AML-193 (cell line): ENCODE measurements at regions not wholly inside any gene's neighbourhood (a gene's known extent, or its start where the extent isn't known, plus 50 kb on each side); places are given as distances from the start of the nearest gene placed in this dataset.

Experiments
- DNase-seq, 2 experiments: peaks; one replicate each; lab custom pipeline; 2025; lab: John Stamatoyannopoulos, UW

DNA sequence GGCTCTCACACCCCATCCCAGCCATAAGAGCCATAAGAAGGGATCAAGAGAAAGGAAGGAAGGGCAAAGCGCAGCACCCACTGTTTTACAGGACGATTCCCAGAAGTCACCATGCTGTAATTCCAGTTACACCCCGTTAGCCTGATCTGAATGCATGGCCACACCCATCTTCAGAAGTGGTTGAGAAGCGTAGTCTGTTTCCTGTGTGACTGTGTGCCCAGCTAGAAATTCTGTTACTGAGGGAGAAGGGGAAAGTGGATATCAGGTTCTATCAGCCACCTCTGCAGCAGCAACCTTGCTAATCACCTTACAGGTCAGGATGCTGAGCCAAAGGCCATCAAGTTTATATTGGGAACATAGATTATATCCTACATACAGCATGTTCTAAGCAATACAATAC lies 260.0 kb downstream of the ABHD5 start:
- DNase-seq = no peak

DNA sequence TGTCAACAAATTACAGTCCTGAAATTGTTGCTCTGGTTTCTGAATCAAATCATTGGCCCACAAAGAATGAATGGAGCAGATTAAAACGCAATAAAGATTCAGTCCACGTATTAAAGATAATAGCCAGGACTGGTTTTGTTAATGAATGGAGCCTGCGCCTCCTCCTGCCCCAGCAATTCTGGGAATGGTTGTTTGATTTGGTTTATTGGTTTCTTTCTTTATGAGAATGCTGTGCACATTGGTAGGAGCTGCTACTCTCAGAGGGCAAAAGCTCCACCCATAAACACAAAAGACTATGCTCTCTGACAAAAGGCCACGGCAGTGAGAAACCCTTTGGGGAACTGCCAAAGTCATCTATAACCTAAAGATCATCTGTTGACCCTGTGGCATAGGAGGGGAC lies 261.1 kb downstream of the ABHD5 start:
- no peak for DNase-seq

DNA sequence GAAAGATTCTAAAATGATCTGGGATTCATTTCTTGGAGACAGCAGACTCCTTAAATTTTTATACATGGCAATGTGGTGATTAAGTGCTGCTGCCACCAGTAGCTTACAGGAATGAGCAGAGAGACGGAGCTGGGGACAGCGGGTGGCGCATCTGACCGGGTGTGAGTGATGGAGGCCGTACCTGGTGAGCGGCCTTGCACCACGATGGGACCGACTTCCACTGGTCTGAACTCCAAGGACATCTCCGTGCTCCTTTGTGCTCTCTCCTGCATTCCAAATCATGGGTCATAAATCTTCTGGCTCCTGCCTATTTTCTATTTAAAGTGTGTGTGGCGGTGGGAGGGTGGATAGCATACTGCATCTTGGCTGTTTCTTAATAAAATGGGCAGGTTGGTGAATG lies 262.6 kb downstream of the ABHD5 start:
- DNase-seq = no peak

DNA sequence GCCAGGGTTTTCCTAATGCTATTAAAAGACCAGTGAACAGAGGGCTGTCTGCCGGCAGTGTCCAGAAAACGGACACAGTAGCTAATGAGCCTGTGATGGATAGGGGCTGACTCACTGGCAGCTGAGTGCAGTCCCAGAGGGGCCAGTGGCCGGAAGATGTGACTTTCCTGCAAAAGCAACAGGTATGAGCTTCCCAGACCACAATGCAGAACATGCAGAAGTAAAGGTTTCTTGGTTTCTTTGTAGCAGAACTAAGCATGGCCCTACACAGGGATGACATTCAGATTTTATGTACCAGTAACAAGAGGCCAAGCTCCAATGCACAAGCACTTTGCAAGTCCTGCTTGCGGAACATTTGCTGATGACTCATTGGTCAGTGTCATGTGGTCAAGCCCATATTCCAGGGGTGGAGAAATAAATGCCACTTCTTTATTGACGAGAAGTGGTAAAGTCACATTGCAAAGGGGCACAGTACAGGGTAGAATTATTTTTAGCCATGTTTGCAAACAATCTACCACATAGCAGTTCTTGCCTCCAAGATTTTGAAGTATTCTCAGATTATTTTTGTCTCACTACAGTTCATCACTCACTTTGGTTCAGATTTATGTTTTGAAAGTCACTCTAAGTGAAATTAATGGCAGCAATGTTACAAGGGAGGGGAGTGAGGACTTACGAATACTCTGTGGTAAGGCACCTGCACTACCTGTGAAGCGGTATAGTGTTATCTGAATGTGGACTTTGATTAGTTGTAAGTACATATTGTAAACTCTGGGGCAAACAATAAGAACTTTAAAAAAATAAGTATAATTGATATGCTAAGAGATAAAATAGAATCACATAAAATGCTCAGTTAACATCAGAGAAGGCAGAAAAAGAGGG lies 263.3 kb downstream of the ABHD5 start:
- no peak for DNase-seq

DNA sequence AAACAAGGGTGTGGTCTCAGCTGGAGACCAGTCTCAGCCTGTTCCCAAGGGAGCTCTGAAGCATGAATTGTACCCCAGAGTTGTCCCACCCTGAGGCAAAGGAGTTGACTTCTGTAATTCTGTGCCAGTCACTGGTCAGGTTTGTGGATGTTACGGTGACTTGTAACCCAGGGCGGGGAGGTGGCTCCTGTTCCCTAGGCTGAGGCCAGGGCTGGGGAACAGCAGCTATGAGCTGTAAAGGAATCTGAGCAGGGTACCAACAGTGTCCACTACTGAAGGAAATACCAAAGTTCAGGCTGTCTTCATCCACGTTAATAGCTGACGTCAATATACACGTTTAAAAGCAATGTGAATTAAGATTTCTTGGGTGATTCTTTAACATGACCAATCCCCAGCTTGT lies 266.2 kb downstream of the ABHD5 start:
- DNase-seq = no peak

DNA sequence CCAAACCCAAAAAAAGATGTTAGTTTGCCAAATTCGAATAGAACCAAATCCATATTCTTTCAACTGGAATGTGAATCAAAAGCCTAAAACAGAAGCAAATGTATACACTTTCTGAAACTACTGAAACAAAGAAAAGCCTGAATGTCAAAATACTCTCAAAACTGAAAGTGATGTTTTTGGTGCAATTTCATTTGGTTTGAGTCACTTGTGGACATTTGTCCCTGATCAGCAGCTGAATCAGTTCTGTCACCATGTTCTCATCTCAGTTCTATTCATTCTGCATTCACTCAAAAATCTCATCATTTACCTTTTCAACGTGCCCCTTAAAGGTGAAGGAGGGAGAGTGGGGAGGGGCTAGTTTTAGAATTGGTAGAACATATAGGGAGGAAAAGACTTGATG lies 266.8 kb downstream of the ABHD5 start:
- no peak for DNase-seq

DNA sequence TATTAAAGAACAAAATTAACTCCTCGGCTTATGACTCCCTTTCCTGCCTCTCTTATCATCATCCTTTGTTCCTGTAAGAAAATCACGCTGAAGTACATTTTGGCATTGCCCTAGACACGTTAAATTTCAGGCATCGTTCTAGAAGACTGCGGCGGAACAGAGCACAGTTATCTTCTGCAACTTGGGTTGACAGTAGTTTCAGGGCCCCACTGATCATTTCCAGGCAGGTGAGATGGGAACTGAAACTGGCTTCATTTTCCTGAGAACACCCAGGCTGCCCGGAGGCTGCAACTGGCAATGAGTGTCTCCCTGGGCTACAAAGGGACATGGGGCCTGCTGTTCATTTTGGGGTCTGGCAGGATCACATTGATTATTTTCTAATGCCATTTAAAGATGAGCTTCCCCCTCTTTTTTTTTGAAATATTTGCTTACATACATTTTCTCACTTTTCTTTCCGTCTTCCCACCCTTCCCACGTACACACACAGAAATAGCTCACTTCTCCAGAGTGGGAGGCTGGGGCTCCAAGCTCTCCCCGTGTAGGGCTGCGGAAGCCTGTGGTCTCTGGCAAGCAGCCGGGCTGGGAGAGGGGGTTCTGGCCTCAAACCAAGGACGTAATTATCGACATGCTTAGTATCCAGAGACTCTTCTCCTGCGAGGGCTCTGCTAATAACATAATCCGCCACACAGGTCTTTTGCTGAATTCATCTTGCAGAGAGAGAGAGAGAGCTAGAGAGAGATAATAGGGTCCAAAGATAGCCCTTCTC lies 267.4 kb downstream of the ABHD5 start:
- DNase-seq = no peak

DNA sequence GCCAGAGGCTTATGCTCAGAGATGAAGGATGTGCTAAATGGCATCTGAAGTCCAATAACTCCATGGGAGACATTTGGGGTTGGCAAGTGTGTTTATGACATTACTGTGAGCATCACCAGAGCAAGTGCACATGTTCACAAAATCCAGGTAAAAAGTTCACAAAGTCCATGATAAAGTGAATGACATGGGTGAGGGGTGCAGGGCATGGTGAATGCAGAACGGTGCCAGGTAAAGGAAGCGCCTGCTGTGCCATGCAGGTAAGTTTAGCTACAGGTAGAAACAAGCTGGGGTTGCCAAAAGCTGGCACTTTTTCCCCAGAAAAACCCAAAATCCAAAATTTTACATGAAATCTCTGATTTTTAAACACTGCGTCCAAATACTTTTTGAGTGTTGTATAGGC lies 268.2 kb downstream of the ABHD5 start:
- DNase-seq = no peak

DNA sequence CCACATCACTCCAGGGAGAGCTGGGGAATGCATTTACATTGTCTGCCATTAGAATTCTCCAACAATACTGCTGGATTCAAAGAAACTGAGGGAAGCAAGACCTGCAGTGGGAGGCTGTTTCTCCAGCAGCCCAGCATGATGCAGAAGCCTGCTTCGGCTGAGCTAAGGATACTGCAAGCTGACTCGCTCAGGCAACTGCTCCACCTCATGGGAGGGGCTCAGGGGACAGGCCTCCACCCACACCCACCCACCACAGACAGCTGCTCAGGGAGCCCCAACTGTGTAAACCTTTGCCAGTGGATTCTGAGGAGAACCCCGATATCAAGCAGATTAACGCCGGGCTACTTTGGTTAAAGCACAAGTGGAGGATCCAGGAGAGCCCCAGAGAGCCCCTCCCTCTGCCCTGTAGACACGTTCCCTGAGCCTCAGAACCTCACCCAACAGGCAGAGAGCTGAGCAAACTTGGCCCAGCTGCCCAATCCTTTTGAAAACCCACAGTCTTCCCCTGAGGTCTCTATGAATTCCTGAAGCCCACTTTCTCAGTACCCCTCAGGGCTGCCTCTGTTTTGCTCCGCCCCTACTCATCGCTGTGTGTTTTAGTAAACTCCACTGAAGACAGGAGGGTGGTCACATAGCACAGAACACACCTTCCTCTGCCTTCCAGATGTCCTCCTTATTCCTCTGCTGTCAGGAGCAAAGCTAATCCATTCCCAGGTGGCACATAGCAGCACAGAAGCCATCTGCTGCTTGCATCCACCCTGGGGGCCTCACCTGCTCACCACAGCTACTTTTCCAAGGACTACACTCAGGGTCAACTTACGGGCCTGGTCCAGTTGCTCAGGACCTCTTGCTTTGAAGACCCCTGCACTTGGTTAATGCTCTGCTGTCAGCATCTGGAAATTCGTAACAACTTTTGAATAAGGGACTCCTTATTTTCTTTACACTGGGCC lies 269.0 kb downstream of the ABHD5 start:
- no peak for DNase-seq

DNA sequence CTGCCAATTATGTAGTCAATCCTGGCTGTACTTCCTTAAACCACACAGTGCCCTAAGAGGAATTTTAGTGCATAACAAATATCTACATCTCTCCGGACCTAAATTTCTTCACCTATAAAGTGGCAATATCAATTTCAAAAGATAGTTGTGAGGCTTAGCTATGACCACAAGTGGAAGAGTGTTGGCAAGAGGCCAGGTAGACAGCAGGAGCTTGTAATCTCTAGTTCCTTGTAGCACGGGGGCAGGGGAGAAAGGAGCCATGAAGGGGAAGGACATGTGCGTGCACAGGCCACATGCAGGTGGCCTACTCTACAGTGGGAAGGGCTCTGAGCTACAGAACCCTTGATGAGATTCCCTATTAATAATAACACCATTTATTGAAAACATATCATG lies 269.7 kb downstream of the ABHD5 start:
- DNase-seq = no peak

DNA sequence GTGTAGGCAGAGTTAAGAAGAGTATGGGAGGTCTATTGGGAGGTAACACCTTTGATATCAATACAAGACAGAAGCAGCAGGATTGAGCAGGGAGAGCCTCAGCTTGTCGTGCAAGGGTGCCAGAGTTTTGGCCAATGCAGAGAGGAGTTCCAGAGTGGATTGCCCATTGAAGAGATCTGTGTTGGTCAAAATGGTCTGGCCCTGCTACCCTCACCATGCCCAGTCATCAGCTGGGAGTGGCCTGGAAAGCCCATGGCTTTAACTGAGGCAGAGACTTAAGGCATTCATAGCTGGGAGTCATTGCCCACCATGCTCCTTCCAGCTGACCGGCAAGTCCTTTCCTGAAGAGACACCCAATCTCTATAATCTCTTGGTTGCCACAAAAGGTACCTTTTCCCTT lies 271.3 kb downstream of the ABHD5 start:
- no peak for DNase-seq

DNA sequence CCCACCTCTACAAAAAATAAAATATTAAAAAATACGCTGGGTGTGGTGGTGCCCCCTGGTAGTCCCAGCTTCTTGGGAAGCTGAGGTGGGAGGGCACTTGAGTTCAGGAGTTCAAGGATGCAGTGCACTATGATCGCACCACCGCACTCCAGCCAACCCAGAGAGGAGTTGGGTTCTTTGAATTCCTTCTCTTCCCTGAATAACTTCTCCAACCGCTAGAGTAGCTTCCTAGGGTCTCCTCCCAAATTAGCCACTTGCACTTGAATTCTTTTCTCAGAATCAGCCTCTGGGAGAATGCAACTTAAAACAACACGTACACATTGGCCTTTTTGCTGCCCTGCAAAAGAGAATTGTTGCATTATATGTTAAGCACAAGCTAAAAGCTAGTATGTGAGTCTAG lies 272.5 kb downstream of the ABHD5 start:
- DNase-seq = no peak

DNA sequence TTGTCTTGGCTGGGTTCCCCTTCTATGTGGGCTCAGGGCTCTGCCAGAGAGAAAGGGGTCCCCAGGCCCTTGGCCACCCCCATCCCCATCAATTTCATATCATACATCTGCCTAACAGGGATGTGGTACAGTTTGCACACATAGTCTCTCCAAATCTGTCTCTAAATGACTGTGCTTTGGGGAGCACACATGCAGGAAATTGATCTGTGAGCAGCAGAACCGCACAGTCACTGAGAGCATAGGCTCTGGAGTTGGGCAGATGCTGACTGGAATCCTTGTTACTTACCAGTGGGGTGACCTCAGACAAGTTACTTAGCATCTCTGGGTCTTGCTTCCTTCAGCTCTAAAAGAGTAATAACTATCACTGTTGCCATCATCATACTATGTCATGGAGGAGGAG lies 273.9 kb downstream of the ABHD5 start:
- no peak for DNase-seq

DNA sequence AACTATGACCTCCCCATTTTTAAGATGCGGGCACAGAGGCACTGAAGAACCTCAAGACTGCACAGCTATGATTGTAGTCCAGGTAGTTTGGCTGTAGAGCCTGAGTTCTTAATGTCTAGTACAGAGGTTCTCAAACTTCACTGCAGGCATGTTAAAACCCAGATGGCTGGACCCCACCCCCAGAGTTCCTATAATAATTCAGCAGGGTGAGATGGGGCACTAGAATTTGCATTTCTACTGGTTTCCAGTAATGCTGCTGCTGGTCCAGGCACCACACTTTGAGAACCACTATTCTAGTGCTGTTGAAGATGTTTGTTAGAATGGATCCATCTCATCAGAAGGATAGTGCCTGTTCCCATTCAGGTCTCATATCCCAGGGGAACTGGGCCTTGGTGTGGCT lies 274.9 kb downstream of the ABHD5 start:
- DNase-seq = no peak

DNA sequence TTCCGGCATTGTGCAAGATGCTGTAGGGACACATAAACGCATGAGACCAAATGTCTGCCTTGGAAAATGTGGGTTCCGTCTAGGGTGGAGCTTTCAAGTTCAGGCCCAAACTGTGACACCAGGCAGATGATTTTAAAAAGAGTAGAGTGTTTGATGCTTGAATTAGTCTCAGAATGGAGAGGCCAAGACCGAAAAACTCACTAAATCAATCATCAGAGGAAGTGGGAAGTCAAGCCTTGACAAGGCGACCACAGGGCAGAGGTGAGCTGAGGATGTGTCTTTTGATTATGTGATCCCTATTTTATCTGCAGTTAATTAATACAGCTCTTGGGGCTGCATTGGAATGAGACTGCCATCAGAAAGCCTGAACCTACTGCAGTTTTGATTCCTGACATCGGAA lies 275.4 kb downstream of the ABHD5 start:
- DNase-seq = no peak

DNA sequence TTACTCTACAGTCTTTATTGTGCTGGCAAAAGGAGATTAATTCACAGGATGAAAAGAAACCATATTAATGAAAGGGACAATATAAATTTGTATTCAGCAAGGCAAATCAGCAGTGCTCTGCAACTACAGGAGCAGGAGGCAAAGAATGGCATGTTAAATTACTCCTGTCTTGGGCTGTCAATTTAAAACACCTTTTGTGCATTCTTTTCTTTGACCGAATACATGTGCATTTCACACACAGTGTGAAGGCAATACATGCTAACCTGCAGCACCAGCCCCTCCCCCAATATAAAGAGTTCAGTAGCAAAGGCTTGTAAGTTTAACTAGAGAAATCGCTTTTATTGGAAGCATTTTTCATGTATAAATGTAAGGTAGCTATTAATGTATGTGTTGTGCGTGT lies 275.2 kb upstream of the TOPAZ1 start:
- DNase-seq = no peak

DNA sequence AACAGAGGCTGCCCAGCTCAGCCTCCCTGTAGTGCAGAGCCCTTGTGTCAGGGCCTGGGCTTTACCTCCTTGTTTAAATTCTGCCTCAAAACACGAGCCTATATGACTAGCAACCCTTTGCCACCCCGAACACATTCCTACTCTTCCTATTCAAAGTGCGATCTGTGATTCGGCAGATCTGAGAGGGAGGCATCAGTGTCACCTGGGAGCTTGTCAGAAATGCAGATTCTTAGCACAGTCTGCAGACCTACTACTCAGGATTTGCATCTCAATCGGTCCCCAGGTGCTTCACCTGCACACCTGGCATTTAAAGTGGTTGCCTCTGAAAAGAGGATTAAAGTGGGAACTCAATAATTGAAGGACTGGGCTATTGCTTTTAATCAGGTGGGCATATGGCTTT lies 273.2 kb upstream of the TOPAZ1 start:
- no peak for DNase-seq

DNA sequence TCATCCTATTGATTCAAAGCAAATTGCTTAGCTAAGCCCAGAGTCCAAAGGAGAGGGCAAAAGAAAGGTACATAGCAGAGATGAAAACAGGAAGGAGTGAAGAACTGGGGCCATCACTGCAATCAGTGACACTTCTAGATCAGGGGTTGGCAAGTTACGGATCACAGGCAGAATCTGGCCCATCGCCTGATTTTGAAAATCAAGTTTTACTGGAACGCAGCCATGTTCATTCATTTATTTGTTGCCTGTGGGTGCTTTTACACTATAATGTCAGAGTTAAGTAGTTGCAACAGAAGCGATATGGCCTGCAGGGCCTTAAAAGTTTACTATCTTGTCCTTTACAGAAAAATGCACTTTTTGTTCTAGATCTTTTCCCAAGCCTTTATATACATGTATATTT lies 271.7 kb upstream of the TOPAZ1 start:
- no peak for DNase-seq

DNA sequence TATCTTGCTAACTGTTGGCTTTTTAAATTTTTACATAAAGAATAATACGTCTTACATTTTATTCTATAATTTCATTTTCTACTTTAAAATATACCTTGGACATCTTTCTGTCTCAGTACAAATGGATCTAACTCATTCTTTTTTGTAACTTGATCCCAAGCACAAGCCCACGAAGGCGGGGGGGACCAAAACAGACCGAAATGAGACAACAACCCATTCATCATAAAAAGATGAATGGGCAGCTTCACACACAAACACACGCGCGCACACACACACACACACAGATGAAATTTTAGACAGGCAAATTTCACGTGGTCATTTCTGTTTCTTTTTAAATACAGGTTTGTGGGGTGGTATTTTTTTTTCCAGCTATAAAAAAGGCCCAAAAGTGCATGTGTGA lies 271.3 kb upstream of the TOPAZ1 start:
- DNase-seq = no peak

DNA sequence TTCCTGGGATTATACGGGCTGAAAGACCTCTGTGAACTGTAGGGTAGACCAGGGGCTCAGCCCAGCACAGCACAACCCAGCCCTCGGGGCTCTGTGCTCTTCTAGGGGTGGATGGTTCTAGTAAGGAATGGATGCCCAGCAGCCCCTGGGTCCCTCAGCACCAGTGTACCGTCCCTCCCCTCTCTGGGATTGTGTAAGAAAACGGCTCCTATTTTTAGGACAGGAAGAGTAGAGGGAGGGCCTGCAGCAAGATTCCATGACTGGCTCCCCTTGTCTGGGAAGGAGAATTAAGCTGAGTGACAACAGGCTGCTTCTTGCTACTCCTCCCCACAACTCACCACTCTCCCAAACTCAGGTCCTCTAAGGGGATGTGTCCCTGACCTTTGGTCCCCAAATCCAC lies 270.8 kb upstream of the TOPAZ1 start:
- DNase-seq = no peak

DNA sequence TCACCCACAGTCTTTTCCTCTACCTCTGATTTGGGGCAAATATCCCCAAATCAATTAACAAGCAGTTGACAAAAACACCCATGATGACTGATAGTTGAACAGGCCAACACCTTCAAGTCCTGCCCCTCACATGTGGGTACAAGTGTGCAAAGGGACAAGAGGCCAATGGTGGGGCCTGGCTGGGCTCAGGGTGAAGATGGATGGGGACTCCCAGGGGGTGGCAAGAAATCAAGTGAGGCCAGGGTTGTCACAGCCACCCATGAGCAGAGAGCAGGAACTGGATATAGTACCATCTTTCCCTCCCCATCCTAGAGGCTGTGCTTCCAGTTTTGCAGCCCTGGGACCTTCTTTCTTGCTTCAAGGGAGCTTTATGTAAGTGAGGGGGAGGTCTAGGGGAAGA lies 270.2 kb upstream of the TOPAZ1 start:
- no peak for DNase-seq

DNA sequence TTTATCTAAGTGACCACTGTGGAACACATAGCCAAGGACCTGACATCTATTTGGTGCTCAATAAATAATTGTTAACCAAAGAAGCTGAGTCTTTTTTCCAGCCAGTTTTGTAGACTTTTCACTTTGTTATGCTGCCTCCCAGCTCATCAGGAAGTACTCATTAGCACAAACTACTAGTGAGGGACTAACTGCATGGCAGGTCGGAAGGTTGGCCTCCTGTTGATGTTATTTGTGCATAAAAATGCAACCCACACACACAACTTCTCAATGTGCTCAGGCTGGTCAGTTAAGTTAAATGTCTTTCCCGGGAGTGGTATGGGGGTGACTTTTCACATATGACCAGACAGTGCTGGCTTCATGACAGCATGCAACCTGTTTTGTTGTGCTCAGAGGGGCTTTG lies 263.0 kb upstream of the TOPAZ1 start:
- DNase-seq = no peak
